ENCODE measurements at regions not wholly inside any gene's neighbourhood (a gene's known extent, or its start where the extent isn't known, plus 50 kb on each side); places are given as distances from the start of the nearest gene placed in this dataset.

DNA sequence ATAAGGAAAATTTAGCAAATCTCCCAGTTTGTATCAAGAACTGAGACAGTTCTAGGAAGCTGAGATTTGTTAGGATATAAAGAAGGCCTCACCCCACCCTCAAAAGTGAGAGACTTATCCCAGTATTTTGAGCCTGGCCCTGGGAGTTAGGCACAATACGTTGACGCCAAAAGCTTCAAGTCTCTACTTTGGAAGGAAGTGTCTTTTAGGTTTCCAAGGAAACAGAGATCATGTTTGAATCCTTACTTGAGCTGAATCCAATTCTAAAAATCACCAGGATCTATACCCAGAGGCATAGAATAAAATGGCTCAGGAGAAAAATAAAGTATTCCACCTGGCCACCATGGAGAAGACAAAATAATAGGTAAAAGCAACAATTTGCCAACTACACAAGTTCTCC, 115.9 kb upstream of the NRG3 start:
- Histone ChIP-seq H3K27ac (replicated peaks) (no peak overlapping the region), H3K4me3 (replicated peaks; ENCODE audit: insufficient read depth, low read length) (no peak overlapping the region), H3K27me3 (ENCODE audit: insufficient read depth, poor library complexity, severe bottlenecking) (no peaks in the 10 kb centered on the region)
- DNase-seq (ENCODE audit: low read depth in 1 of 2, low spot score in 1 of 2), result no peak
- TF ChIP-seq, protein P1, sequence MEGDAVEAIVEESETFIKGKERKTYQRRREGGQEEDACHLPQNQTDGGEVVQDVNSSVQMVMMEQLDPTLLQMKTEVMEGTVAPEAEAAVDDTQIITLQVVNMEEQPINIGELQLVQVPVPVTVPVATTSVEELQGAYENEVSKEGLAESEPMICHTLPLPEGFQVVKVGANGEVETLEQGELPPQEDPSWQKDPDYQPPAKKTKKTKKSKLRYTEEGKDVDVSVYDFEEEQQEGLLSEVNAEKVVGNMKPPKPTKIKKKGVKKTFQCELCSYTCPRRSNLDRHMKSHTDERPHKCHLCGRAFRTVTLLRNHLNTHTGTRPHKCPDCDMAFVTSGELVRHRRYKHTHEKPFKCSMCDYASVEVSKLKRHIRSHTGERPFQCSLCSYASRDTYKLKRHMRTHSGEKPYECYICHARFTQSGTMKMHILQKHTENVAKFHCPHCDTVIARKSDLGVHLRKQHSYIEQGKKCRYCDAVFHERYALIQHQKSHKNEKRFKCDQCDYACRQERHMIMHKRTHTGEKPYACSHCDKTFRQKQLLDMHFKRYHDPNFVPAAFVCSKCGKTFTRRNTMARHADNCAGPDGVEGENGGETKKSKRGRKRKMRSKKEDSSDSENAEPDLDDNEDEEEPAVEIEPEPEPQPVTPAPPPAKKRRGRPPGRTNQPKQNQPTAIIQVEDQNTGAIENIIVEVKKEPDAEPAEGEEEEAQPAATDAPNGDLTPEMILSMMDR (IDR thresholded peaks at IDR 0.05; ENCODE audit: insufficient read depth, low read length), result no peak
- TF ChIP-seq, protein P2, sequence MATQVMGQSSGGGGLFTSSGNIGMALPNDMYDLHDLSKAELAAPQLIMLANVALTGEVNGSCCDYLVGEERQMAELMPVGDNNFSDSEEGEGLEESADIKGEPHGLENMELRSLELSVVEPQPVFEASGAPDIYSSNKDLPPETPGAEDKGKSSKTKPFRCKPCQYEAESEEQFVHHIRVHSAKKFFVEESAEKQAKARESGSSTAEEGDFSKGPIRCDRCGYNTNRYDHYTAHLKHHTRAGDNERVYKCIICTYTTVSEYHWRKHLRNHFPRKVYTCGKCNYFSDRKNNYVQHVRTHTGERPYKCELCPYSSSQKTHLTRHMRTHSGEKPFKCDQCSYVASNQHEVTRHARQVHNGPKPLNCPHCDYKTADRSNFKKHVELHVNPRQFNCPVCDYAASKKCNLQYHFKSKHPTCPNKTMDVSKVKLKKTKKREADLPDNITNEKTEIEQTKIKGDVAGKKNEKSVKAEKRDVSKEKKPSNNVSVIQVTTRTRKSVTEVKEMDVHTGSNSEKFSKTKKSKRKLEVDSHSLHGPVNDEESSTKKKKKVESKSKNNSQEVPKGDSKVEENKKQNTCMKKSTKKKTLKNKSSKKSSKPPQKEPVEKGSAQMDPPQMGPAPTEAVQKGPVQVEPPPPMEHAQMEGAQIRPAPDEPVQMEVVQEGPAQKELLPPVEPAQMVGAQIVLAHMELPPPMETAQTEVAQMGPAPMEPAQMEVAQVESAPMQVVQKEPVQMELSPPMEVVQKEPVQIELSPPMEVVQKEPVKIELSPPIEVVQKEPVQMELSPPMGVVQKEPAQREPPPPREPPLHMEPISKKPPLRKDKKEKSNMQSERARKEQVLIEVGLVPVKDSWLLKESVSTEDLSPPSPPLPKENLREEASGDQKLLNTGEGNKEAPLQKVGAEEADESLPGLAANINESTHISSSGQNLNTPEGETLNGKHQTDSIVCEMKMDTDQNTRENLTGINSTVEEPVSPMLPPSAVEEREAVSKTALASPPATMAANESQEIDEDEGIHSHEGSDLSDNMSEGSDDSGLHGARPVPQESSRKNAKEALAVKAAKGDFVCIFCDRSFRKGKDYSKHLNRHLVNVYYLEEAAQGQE (IDR thresholded peaks at IDR 0.05; ENCODE audit: insufficient replicate concordance, low read depth), result no peak
- TF ChIP-seq SPI1 (IDR thresholded peaks at IDR 0.05; ENCODE audit: borderline replicate concordance, low read depth) (no peak), POLR2AphosphoS5 (IDR thresholded peaks at IDR 0.05; ENCODE audit: low read depth) (no peak), GABPA (IDR thresholded peaks at IDR 0.05; ENCODE audit: low read depth) (no peak)

DNA sequence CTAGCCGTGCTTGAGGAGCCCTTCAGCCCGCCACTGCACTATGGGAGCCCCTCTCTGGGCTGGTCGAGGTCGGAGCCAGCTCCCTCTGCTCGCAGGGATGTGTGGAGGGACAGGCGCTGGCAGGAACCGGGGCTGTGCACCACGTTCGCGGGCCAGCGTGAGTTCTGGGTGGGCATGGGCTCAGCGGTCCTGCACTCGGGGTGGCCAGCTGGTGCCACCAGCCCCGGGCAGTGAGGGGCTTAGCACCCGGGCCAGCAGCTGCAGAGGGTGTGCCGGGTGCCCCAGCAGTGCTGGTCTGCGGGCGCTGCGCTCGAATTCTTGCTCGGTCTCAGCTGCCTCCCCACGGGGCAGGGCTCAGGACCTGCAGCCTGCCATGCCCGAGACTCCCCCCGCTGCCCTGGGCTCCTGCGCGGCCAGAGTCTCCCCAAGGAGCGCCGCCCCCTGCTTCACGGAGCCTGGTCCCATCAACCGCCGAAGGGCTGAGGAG, 90.8 kb upstream of the NRG3 start:
- DNase-seq (ENCODE audit: low read depth in 1 of 2, low spot score in 1 of 2), result no peak
- H3K27ac ChIP-seq (replicated peaks), result no peak overlapping the region

DNA sequence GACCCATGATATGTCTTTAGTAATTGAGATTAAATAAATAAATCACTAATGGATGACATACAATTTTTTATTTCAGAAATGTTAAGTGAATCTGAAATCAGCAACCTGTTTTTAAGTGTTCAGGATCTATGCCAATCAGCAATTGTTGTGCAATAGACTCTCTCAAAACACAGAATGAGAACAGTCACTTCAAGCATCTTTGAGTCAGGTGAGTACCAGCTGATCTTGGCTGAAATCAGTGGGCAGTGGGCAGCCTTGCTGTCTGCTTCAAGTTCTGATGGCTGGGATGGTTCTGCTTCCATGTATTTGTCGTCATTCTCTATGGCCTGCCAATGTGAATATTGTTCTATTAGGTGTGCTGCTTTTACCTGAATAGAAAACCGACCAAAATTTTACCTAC, 82.3 kb upstream of the NRG3 start:
- TF ChIP-seq, protein P2 (IDR thresholded peaks at IDR 0.05; ENCODE audit: insufficient replicate concordance, low read depth), result no peak

More for the DNA sequence above, 90.8 kb upstream of the NRG3 start:
- no peak overlapping the region for H3K4me3 ChIP-seq (replicated peaks; ENCODE audit: insufficient read depth, low read length)
- TF ChIP-seq SPI1 (IDR thresholded peaks at IDR 0.05; ENCODE audit: borderline replicate concordance, low read depth) (no peak), POLR2AphosphoS5 (IDR thresholded peaks at IDR 0.05; ENCODE audit: low read depth) (no peak), GABPA (IDR thresholded peaks at IDR 0.05; ENCODE audit: low read depth) (no peak)
- TF ChIP-seq, protein P2 (IDR thresholded peaks at IDR 0.05; ENCODE audit: insufficient replicate concordance, low read depth), result no peak
- TF ChIP-seq, protein P1 (IDR thresholded peaks at IDR 0.05; ENCODE audit: insufficient read depth, low read length), result no peak
- no peaks in the 10 kb centered on the region for H3K27me3 ChIP-seq (ENCODE audit: insufficient read depth, poor library complexity, severe bottlenecking)

More for the DNA sequence above, 82.3 kb upstream of the NRG3 start:
- no peak overlapping the region for H3K27ac ChIP-seq (replicated peaks)
- no peak for DNase-seq (ENCODE audit: low read depth in 1 of 2, low spot score in 1 of 2)
- no peak overlapping the region for H3K4me3 ChIP-seq (replicated peaks; ENCODE audit: insufficient read depth, low read length)
- H3K27me3 ChIP-seq (ENCODE audit: insufficient read depth, poor library complexity, severe bottlenecking), result no peaks in the 10 kb centered on the region

Measured in HL-60 (cell line).